ENCODE measurements at regions not wholly inside any gene's neighbourhood (a gene's known extent, or its start where the extent isn't known, plus 50 kb on each side); places are given as distances from the start of the nearest gene placed in this dataset.

GRCh38 chr3:13245615-13245978 lies 172.4 kb upstream of the IQSEC1 start:
- Histone ChIP-seq H3K27ac (no peak overlapping the region), H3K4me3 (no peak overlapping the region), H3K4me1 (no peaks in the 10 kb centered on the region), H3K9me3 (no peaks in the 10 kb centered on the region), H3K27me3 (no peaks in the 10 kb centered on the region), H3K36me3 (no peaks in the 10 kb centered on the region)
- TF ChIP-seq CTCF (IDR thresholded peaks at IDR 0.05) (no peak), POLR2A (IDR thresholded peaks at IDR 0.05) (no peak)
- no peak for DNase-seq

- TF ChIP-seq CTCF (IDR thresholded peaks at IDR 0.05) (no peak), POLR2A (IDR thresholded peaks at IDR 0.05) (no peak)
- H3K9me3 ChIP-seq: no peaks in the 10 kb centered on the region
- DNase-seq: no peak
- H3K36me3 ChIP-seq: no peaks in the 10 kb centered on the region
- no peak overlapping the region for H3K27ac ChIP-seq
- no peak overlapping the region for H3K4me3 ChIP-seq
- H3K27me3 ChIP-seq: no peaks in the 10 kb centered on the region
- H3K4me1 ChIP-seq: no peaks in the 10 kb centered on the region
Observed at GRCh38 chr3:13243586-13243985, 170.4 kb upstream of the IQSEC1 start.

- Histone ChIP-seq H3K4me3 (no peak overlapping the region), H3K27ac (no peak overlapping the region), H3K9me3 (no peaks in the 10 kb centered on the region), H3K27me3 (no peaks in the 10 kb centered on the region), H3K36me3 (no peaks in the 10 kb centered on the region), H3K4me1 (no peaks in the 10 kb centered on the region)
- TF ChIP-seq CTCF (IDR thresholded peaks at IDR 0.05) (no peak), POLR2A (IDR thresholded peaks at IDR 0.05) (no peak)
- DNase-seq: no peak
Observed at GRCh38 chr3:13242364-13242737, 169.1 kb upstream of the IQSEC1 start.

GRCh38 chr3:13241621-13242363 lies 168.6 kb upstream of the IQSEC1 start:
- TF ChIP-seq CTCF (IDR thresholded peaks at IDR 0.05) (no peak), POLR2A (IDR thresholded peaks at IDR 0.05) (no peak)
- no peaks in the 10 kb centered on the region for H3K36me3 ChIP-seq

GRCh38 chr3:13240928-13241618 lies 167.8 kb upstream of the IQSEC1 start:
- TF ChIP-seq POLR2A (IDR thresholded peaks at IDR 0.05): no peak
- no peak for TF ChIP-seq CTCF (IDR thresholded peaks at IDR 0.05)
- Histone ChIP-seq H3K4me1 (no peaks in the 10 kb centered on the region), H3K36me3 (no peaks in the 10 kb centered on the region), H3K9me3 (no peaks in the 10 kb centered on the region), H3K27ac (no peak overlapping the region), H3K27me3 (no peaks in the 10 kb centered on the region), H3K4me3 (no peak overlapping the region)
- DNase-seq: no peak

More at GRCh38 chr3:13241621-13242363, 168.6 kb upstream of the IQSEC1 start:
- Histone ChIP-seq H3K27ac (no peak overlapping the region), H3K27me3 (no peaks in the 10 kb centered on the region), H3K4me3 (no peak overlapping the region), H3K9me3 (no peaks in the 10 kb centered on the region), H3K4me1 (no peaks in the 10 kb centered on the region)
- no peak for DNase-seq

Data from Peyer's patch (tissue), 4 donors.